ENCODE measurements at regions not wholly inside any gene's neighbourhood (a gene's known extent, or its start where the extent isn't known, plus 50 kb on each side); places are given as distances from the start of the nearest gene placed in this dataset.
"Not testable (repeated sequence)": the region's sequence is repeated elsewhere in the genome, so short reads cannot be mapped to it uniquely, and the experiment has no call there.

DNA sequence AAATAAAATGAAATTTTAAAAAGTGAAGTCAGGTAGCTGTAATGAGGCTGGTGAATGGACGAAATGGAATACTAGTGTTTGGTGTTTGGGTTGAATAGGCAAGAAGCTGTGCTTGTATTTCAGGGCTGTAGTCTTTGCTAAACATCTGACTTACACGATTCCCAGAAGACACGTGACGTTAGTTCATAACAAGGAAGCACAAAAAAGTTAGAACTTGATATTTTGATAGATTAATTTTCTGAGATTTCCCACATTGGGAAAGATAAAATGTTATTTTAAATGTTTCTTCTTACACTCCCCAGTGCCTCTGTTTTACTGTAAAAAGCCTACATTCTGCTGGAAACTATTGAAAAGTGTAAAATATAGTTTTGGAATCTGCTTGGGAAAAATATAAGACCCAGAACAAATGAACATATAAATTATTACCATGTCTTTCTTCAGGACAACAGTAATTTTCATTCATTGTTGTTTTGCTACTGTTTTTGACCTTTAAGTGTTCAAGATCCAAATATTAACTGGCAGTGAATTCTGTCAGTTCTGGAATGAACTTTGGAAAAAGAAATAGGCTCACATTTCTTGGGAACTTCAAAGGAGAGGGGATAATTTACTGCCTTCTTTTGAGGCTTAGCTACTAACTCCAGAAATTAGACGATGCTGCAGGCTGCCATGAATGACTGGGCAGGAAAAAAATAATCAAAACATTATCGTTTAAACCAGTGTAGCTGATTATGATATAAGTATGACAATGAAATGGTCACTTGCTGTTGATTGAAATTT, 241.3 kb downstream of the SLITRK6 start:
- intact Hi-C loops (cut with DNase I), result no loop called here
- DNase-seq (ENCODE audit: low spot score), result no peak

DNA sequence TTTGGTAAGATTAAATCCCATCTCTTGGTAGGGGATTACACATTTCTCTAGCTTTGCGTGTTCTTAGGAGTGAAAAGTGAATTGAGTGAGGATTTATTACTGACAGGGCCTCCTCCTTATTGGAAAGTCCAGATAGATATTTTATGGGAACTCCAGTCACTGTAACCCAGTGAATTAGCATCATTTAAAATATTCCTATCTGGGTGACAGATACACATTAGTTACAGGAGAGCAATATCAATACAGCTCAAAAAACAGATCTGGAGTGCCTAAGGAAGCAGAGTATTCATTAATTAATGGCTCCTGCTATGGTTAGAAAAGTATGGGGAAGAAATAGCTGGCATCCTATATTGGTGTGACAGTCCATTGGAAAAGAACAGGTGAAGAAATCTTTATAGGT, 248.2 kb downstream of the SLITRK6 start:
- no peak for DNase-seq (ENCODE audit: low spot score)
- intact Hi-C loops (cut with DNase I), result no loop called here

DNA sequence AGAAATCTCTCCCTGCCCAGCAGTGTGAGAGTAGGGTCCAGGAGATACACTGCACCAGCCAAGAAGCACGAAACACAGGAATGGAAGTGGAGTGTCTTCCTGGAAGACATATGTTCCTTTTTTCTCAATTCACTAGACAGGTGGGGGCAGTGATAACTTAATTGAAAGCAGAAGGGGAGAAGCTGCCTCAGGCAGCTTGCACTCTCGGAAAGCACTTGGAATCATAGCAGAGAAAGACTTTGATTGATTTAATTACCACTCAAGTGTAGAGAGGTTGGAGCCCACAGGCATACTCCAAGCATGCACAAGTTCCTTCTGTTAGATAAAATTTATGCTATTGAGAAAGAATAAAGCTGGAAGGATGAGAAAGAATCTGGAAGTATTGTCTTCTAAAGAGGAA, 249.4 kb downstream of the SLITRK6 start:
- intact Hi-C loops (cut with DNase I), result no loop called here
- DNase-seq (ENCODE audit: low spot score), result no peak

DNA sequence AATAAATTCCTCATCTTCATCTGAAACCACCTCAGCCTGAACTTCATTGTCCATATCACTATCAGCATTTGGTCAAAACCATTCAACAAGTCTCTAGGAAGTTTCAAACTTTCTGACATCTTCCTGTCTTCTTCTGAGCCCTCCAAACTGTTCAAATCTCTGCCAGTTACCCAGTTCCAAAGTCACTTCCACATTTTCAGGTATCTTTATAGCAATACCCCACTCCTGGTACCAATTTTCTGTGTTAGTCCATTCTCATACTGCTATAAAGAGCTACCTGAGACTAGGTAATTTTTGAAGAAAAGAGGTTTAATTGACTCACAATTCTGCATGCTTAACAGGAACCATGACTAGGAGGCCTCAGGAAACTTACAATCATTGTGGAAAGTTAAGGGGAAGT, 250.4 kb downstream of the SLITRK6 start:
- intact Hi-C loops (cut with DNase I); DNase-seq (ENCODE audit: low spot score): not testable (repeated sequence)

DNA sequence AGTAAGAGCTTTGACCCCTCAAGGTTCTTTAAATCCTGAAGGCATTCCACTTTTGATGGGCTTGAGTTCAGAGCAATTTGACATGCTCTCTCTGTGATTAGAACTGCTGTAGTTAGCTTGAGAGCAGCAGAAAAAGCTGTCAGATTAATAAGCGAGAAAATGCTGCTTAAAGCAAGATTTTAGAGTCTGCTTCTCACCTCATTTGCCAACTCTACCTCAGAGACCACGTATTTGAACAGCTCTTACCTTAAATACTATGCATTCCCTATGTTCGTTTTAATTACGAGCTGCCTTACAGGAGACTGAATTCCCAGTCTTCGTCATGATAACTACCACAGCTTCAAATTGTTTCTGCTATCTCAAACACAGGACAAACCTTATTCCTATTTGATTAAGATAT, 253.4 kb downstream of the SLITRK6 start:
- intact Hi-C loops (cut with DNase I), result no loop called here
- DNase-seq (ENCODE audit: low spot score), result no peak

DNA sequence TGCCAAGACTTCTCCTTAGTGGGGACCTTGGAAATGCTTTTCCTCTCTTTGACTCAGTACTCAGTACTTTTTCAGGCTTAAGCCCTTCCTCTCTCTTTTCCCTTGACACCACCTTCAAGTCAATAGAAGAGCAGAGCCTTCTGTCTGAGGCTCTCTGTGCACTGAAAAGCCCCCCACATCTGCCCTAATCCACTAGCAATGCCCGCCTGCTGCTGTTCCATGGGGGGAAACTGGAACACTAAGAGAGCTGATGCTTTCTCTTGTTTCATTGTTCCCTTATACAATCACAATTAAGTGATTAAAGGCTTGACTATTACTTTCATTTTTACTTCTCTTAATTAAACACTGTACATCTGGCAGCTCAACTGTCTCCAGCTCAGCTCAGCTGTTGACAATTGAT, 254.5 kb downstream of the SLITRK6 start:
- intact Hi-C loops (cut with DNase I), result no loop called here
- DNase-seq (ENCODE audit: low spot score), result no peak

DNA sequence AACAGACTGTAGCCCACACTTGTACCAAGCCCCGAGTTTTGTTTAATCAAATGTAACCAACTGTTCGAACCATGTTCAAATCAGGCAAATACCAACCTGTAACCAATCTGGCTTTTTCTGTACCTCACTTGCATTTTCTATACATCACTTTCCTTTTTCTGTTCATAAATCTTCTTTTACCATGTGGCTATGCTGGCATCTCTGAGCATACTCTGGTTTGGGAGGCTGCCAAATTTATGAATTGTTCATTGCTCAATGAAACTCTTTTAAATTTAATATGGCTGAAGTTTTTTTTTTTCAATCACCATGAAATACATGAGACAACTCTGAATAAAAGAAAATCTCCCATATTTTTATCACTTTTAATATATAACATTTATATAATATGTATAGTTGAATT, 256.1 kb downstream of the SLITRK6 start:
- no peak for DNase-seq (ENCODE audit: low spot score)
- intact Hi-C loops (cut with DNase I), result no loop called here

DNA sequence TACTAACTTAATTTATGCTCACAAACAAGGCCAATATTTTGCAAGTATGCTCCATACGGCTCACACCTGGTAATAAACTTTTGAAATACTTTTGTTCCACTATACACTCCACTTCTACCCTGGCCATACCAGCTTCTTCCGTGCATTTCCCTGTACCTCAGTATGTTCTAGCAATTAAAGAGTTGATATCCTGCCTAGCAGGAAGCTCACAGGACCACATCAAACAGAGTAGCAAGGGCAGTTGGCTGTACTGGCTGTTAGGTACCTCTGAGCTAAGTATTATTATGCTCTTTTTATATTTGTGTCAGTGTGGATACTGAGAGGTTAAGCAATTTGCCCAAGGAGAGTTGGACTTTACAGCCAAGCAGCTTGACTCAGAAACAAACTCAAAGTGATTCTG, 257.7 kb downstream of the SLITRK6 start:
- DNase-seq (ENCODE audit: low spot score), result no peak
- intact Hi-C loops (cut with DNase I), result no loop called here

DNA sequence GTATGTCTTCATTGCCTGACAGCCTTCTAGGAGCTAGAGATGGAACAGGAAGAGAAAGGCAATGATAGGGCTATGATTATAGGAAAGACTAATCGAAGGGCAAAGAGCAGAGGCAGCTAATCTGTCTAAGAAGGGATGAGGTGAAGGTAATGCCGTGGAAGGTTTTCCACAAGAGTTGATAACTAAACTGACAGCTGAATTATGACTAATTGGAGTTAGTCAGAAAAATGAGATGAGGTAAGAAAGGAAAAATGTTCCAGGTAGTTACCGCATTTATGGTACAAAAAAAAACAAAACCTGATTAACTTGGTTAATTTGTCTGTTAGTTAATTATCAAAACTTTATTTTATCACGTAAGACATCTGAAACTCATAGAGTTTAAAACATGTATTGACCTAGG, 260.3 kb downstream of the SLITRK6 start:
- DNase-seq (ENCODE audit: low spot score), result no peak
- intact Hi-C loops (cut with DNase I), result no loop called here

DNA sequence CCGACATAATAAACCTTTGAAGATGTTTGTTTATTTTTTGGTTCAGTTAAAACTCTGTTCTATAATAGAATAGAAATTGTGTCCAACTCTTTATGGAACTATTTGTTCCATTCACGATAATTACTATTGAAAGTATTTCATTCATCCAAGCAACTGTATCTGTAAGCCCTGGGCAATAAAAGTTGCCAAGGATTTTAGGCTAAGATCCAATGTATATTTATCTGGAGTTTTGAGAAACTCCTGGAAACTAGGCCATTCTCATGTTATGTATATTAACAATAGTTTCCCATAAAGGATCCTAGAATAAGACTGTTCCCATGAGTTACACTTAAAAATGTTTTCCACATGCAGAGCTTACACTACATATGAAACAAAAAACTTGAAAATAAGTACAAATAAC, 261.6 kb downstream of the SLITRK6 start:
- DNase-seq (ENCODE audit: low spot score), result no peak
- intact Hi-C loops (cut with DNase I), result no loop called here

DNA sequence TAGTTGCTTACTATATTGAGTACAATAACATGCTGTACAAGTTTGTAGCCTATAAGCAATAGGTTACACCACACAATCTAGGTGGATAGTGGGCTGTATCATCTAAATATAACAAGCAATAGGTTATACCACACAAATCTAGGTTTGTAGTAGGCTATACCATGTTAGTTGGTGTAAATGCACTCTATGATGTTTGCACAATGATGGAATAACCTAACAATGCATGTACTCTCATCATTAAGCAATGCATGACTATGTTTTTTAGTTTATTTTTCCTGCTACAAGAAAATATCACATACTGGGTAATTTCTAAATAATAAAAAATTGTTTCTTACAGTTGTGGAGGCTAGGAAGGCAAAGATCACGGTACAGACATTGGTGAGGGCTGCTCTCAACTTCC, 262.5 kb downstream of the SLITRK6 start:
- intact Hi-C loops (cut with DNase I), result no loop called here
- DNase-seq (ENCODE audit: low spot score), result no peak

DNA sequence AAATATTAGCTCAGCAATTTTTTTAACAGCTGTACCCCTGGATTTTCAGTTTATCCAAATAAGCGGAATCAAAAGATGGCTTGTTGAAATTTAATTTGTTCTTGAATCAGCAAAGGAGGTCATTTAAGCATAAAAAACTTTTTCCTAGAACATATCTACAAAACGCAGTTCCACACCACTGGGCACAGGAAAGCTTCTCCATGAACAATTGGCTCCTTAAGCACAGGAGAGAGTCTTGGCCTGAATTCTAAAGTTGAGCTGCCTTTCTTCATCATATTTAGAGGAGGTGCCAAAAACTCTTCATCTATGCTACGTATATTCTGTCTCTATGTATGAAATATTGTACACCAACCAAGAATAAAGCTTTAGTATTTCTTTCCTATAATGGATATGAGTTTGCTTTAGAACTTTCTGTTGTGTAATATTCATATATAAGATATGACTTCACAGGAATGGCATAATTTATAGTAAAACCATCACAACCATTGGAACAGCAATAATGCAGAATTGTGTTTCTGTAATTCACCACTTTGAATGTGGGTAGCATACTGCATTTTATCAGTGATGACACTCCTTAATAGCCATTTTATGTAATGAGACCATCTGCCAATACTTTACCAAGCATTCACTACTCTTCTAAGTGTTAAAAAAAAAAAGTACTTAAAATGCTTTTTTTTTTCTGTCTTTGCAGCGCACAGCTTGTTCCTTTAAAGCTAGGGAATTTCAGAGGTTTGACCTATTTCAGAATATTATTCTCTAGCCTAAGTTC, 263.7 kb downstream of the SLITRK6 start:
- intact Hi-C loops (cut with DNase I), result no loop called here
- DNase-seq (ENCODE audit: low spot score), result no peak

DNA sequence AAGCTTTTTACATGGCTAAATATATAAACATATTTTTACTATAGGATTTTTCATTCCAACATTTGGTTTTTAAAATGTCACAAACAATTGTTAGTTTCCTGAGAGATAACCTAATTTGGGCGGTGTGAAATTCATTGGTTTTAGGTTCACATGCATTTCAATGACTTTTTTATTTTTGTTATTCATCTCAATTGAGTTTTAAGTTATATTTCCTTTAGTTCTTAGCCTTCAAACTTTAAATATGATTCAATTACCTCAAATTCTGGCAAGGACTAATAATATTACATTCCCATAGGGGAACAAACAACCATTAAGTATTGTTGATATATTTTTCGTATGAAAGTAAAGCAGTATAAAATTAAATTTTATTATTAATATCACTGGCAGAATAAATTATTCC, 265.3 kb downstream of the SLITRK6 start:
- no peak for DNase-seq (ENCODE audit: low spot score)
- intact Hi-C loops (cut with DNase I), result no loop called here

DNA sequence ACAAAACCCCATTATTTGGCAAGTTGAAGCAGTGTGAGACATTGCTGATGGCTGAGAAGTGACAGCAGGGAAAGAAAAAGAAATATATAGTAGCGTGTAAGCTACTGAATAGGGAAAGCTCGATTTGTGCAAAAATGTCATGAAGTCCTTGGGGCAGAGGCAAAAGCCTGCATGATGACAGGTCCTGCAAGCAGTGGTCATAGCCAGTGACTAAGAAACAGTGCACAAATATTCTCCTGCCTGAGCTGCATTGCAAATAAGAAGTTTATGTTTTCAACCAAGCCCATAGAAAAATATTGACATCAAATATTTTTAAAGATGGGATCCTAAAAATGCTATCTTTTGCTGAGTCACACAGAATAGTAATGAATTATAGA, 270.0 kb downstream of the SLITRK6 start:
- no peak for DNase-seq (ENCODE audit: low spot score)
- intact Hi-C loops (cut with DNase I), result no loop called here

DNA sequence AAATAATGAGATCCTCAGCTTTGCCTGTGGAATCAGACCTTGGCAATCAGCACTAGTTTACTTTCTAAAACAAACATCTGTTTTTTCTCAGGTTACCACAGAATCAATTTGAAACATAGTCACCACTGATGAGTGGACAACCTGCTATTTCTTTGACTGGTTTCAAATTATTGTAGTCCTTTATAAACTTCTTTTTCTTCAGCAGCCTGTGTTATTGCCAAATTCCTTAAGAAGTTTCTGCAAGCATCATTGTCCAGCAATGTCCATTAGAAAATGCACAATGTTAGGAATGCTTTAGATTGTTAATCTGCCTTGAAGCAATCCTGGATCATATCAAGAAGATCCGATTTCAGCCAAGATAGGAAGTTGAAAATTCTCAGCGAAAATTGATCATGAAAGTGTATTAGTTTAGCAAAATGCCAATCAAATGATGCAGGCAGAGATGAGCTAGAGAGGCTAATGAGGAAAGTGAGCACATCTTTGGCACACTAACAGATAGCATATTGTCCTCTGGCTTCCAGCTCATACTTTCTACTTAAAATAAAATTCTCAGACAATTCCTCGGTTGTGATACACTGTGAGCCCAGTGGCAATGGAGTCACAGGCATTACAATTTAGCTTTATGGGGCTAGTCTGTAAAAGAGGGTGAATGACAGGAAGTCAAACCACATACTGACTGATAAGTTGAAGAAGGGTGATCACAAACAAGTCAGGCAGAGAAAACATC, 270.6 kb downstream of the SLITRK6 start:
- no peak for DNase-seq (ENCODE audit: low spot score)
- intact Hi-C loops (cut with DNase I), result no loop called here

DNA sequence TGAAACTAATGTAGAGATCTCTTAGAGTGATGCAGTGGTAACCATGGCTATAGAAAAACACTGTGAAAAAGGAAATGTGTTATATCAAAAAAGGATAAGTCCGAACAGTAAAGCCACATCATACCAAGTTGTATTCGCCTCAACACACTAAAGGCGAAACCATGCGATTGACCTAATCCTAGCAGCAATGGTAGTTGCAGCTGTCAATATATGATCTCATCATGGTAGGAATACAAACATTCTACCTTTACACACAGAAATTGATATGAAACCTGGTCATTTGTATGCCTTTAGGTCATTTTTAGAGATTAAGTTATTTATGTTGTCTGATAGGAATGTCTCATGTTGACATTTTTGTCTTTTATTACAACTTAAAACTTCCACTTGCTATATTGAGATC, 271.9 kb downstream of the SLITRK6 start:
- no peak for DNase-seq (ENCODE audit: low spot score)
- intact Hi-C loops (cut with DNase I), result no loop called here

DNA sequence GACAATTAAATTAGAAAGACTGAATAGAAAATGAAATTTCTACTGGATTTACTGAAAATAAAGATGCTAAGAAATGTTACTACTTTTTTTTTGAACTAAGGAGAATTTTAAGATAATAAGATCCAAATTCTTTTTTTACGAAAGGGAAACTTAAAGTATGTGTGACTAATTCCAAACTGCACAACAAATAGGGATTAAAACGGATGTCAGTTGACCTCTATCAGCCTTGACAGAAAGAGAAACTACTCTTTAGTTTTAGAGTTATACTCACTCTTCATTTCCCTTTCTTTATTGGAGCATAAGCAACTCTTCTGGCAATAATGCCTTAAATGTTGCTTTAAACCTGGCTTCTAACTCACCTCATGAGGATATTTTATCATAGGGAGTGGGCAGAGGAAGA, 273.8 kb downstream of the SLITRK6 start:
- no peak for DNase-seq (ENCODE audit: low spot score)
- intact Hi-C loops (cut with DNase I), result no loop called here

DNA sequence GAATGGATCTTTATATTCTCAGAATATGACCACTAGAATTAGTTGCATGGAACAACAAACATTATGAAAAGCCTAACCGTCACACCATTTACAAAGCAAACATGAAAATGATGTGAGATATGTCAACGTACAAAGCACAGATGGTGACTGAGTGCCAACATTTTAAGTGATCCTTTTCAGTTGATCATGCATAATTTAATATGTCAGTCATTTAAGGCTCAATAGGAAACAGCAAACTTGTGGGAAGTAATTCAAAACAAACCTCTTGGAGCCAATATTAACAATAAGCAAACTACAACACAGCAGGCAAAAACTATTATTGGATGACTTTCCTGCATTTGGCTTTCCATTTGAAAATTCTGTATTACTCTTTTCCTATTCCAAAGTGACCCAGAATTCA, 277.6 kb downstream of the SLITRK6 start:
- DNase-seq (ENCODE audit: low spot score), result no peak

DNA sequence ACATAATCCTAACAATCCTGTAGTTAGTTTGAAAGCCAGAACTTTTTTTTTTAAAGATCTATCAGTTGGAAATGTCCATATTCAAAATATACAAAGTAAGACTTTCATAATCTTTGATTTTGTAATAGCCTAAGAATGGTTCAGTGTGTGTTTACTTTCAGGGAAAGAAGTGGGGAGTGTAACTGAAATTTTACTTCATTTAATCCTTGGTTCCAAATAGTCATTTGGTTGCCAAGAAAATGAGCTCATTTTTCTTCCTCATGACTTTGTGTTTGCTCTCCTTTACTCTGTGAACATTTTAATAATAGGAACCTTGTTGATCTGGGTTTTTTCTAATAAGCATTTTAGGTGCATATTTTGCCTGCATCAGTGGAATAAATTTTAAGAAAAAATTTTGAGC, 278.8 kb downstream of the SLITRK6 start:
- intact Hi-C loops (cut with DNase I), result no loop called here
- no peak for DNase-seq (ENCODE audit: low spot score)

More for the DNA sequence above, 277.6 kb downstream of the SLITRK6 start:
- intact Hi-C loops (cut with DNase I), result no loop called here

DNA sequence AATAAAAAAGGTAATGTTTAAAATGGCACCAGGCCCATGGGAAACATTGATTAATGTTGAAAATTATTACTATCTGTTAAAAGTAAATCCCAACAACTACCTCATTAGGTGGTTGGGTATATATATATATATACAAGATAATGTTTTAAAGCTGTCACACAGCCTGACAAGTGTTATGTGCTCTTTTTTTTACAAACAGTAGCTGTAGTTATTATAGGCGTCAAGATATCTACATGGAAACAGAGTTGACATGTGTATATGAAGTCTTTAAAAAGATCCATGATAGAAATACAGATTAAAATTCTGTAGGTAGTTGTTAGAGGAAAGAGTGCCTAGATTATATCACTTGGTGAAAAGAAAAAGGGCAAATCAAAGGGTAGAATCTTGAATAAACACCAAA, 279.9 kb downstream of the SLITRK6 start:
- intact Hi-C loops (cut with DNase I), result loop anchor here in 1 of 2 donors (10.0 kb wide), 1 partner anchor 1545 kb away; no protein-coding TSS in a partner anchor

More for the DNA sequence above, 279.9 kb downstream of the SLITRK6 start:
- DNase-seq (ENCODE audit: low spot score), result no peak

Measured in posterior vena cava (tissue), 2 donors.